ENCODE measurements at regions not wholly inside any gene's neighbourhood (a gene's known extent, or its start where the extent isn't known, plus 50 kb on each side); places are given as distances from the start of the nearest gene placed in this dataset.

GRCh38 chr6:19988555-19988954 is 151.4 kb downstream of the ID4 start:
- no peak overlapping the region for H3K4me3 Mint-ChIP-seq
- DNase-seq (no peak), ATAC-seq (ENCODE audit: low read depth in 2 of 2) (no peak)
- H3K9me3 Mint-ChIP-seq: peaks cover 0 to 2% (median 0%) of the 10 kb centered on the region in 7 donors
- H3K27me3 Mint-ChIP-seq: peaks cover 0 to 22% (median 5%) of the 10 kb centered on the region in 3 donors
- H3K4me1 Mint-ChIP-seq: no peaks in the 10 kb centered on the region
- no peak overlapping the region for H3K27ac Mint-ChIP-seq
- no peaks in the 10 kb centered on the region for H3K36me3 Mint-ChIP-seq

GRCh38 chr6:19991176-19991575 is 154.0 kb downstream of the ID4 start:
- Mint-ChIP-seq H3K27me3 (peaks cover 0 to 23% (median 5%) of the 10 kb centered on the region in 3 donors), H3K36me3 (no peaks in the 10 kb centered on the region), H3K9me3 (peaks cover 0 to 4% (median 0%) of the 10 kb centered on the region in 7 donors), H3K4me1 (no peaks in the 10 kb centered on the region), H3K27ac (no peak overlapping the region), H3K4me3 (no peak overlapping the region)
- no peak for DNase-seq
- no peak for ATAC-seq (ENCODE audit: low read depth in 2 of 2)

GRCh38 chr6:19994909-19995308 is 157.7 kb downstream of the ID4 start:
- no peaks in the 10 kb centered on the region for H3K36me3 Mint-ChIP-seq
- no peak overlapping the region for H3K27ac Mint-ChIP-seq
- ATAC-seq (ENCODE audit: low read depth in 2 of 2) (no peak), DNase-seq (no peak)
- peaks cover under 1 to 11% (median 4%) of the 10 kb centered on the region in 7 donors for H3K9me3 Mint-ChIP-seq
- no peaks in the 10 kb centered on the region for H3K4me1 Mint-ChIP-seq
- H3K4me3 Mint-ChIP-seq: peak overlapping the region in 1 of 8 donors; percentile 1
- peaks cover 0 to 17% (median 0%) of the 10 kb centered on the region in 3 donors for H3K27me3 Mint-ChIP-seq

- no peak for ATAC-seq (ENCODE audit: low read depth in 2 of 2)
- H3K4me1 Mint-ChIP-seq: no peaks in the 10 kb centered on the region
- H3K27me3 Mint-ChIP-seq: peaks cover 0 to 17% (median 0%) of the 10 kb centered on the region in 3 donors
- no peaks in the 10 kb centered on the region for H3K36me3 Mint-ChIP-seq
- H3K4me3 Mint-ChIP-seq: peak overlapping the region in 1 of 8 donors; percentile 74
- H3K9me3 Mint-ChIP-seq: peaks cover 2 to 13% (median 5%) of the 10 kb centered on the region in 7 donors
- H3K27ac Mint-ChIP-seq: no peak overlapping the region
- no peak for DNase-seq
These were observed 158.5 kb downstream of the ID4 start for GRCh38 chr6:19995575-19996257.

- Mint-ChIP-seq H3K4me3 (no peak overlapping the region), H3K27ac (no peak overlapping the region), H3K36me3 (no peaks in the 10 kb centered on the region), H3K9me3 (peaks cover 2 to 13% (median 5%) of the 10 kb centered on the region in 7 donors), H3K4me1 (no peaks in the 10 kb centered on the region), H3K27me3 (peaks cover 0 to 14% (median 0%) of the 10 kb centered on the region in 3 donors)
- DNase-seq (no peak), ATAC-seq (ENCODE audit: low read depth in 2 of 2) (no peak)
These were observed 159.9 kb downstream of the ID4 start for GRCh38 chr6:19997104-19997503.

GRCh38 chr6:19998541-19998940 is 161.4 kb downstream of the ID4 start:
- no peak for DNase-seq
- H3K27ac Mint-ChIP-seq: peak overlapping the region in 1 of 6 donors; percentile 30
- peaks cover 2 to 13% (median 5%) of the 10 kb centered on the region in 7 donors for H3K9me3 Mint-ChIP-seq
- H3K4me1 Mint-ChIP-seq: no peaks in the 10 kb centered on the region
- H3K4me3 Mint-ChIP-seq: no peak overlapping the region
- ATAC-seq (ENCODE audit: low read depth in 2 of 2): no peak
- peaks cover 0 to 10% (median 0%) of the 10 kb centered on the region in 3 donors for H3K27me3 Mint-ChIP-seq
- no peaks in the 10 kb centered on the region for H3K36me3 Mint-ChIP-seq

- H3K36me3 Mint-ChIP-seq: no peaks in the 10 kb centered on the region
- peak overlapping the region in 2 of 8 donors; percentile 3 to 61 for H3K4me3 Mint-ChIP-seq
- no peaks in the 10 kb centered on the region for H3K4me1 Mint-ChIP-seq
- peaks cover 0 to 10% (median 0%) of the 10 kb centered on the region in 3 donors for H3K27me3 Mint-ChIP-seq
- ATAC-seq (ENCODE audit: low read depth in 2 of 2): no peak
- H3K27ac Mint-ChIP-seq: no peak overlapping the region
- DNase-seq: no peak
- peaks cover 2 to 13% (median 5%) of the 10 kb centered on the region in 7 donors for H3K9me3 Mint-ChIP-seq
These were observed 162.4 kb downstream of the ID4 start for GRCh38 chr6:19999319-20000191.

- DNase-seq (no peak), ATAC-seq (ENCODE audit: low read depth in 2 of 2) (no peak)
- Mint-ChIP-seq H3K27ac (no peak overlapping the region), H3K36me3 (no peaks in the 10 kb centered on the region), H3K4me3 (no peak overlapping the region), H3K4me1 (no peaks in the 10 kb centered on the region), H3K9me3 (peaks cover 0 to 13% (median 5%) of the 10 kb centered on the region in 7 donors), H3K27me3 (peaks cover 0 to 4% (median 0%) of the 10 kb centered on the region in 3 donors)
These were observed 164.1 kb downstream of the ID4 start for GRCh38 chr6:20001286-20001685.

GRCh38 chr6:20006037-20006436 is 168.9 kb downstream of the ID4 start:
- Mint-ChIP-seq H3K27ac (no peak overlapping the region), H3K36me3 (no peaks in the 10 kb centered on the region), H3K4me1 (no peaks in the 10 kb centered on the region), H3K9me3 (no peaks in the 10 kb centered on the region), H3K4me3 (no peak overlapping the region), H3K27me3 (peaks cover 4 to 10% (median 7%) of the 10 kb centered on the region in 3 donors)
- ATAC-seq (ENCODE audit: low read depth in 2 of 2): no peak
- DNase-seq: no peak

- Mint-ChIP-seq H3K36me3 (no peaks in the 10 kb centered on the region), H3K9me3 (peaks cover 0 to 2% (median 0%) of the 10 kb centered on the region in 7 donors), H3K27me3 (peaks cover 4 to 10% (median 9%) of the 10 kb centered on the region in 3 donors), H3K4me1 (no peaks in the 10 kb centered on the region), H3K27ac (no peak overlapping the region), H3K4me3 (no peak overlapping the region)
- no peak for ATAC-seq (ENCODE audit: low read depth in 2 of 2)
- DNase-seq: no peak
These were observed 171.0 kb downstream of the ID4 start for GRCh38 chr6:20008131-20008530.

GRCh38 chr6:20013066-20013861 is 176.1 kb downstream of the ID4 start:
- ATAC-seq (ENCODE audit: low read depth in 2 of 2): no peak
- no peaks in the 10 kb centered on the region for H3K36me3 Mint-ChIP-seq
- H3K9me3 Mint-ChIP-seq: peaks cover 0 to 6% (median 0%) of the 10 kb centered on the region in 7 donors
- H3K27me3 Mint-ChIP-seq: peaks cover 15 to 23% (median 16%) of the 10 kb centered on the region in 3 donors
- H3K27ac Mint-ChIP-seq: no peak overlapping the region
- H3K4me1 Mint-ChIP-seq: no peaks in the 10 kb centered on the region
- no peak for DNase-seq
- no peak overlapping the region for H3K4me3 Mint-ChIP-seq

GRCh38 chr6:20014508-20014907 is 177.3 kb downstream of the ID4 start:
- Mint-ChIP-seq H3K9me3 (peaks cover 0 to 8% (median 0%) of the 10 kb centered on the region in 7 donors), H3K4me3 (no peak overlapping the region), H3K27me3 (peaks cover 12 to 30% (median 20%) of the 10 kb centered on the region in 3 donors), H3K4me1 (no peaks in the 10 kb centered on the region), H3K36me3 (no peaks in the 10 kb centered on the region), H3K27ac (no peak overlapping the region)
- ATAC-seq (ENCODE audit: low read depth in 2 of 2): no peak
- DNase-seq: no peak

- H3K4me1 Mint-ChIP-seq: peaks cover 6 to 18% (median 11%) of the 10 kb centered on the region in 3 donors
- ATAC-seq (ENCODE audit: low read depth in 2 of 2) (no peak), DNase-seq (no peak)
- H3K4me3 Mint-ChIP-seq: no peak overlapping the region
- H3K27ac Mint-ChIP-seq: peak overlapping the region in 1 of 6 donors; percentile 29
- peaks cover 23 to 25% (median 24%) of the 10 kb centered on the region in 3 donors for H3K27me3 Mint-ChIP-seq
- H3K9me3 Mint-ChIP-seq: peaks cover 0 to 10% (median 5%) of the 10 kb centered on the region in 7 donors
- peaks cover 0 to 1% of the 10 kb centered on the region in 2 donors for H3K36me3 Mint-ChIP-seq
These were observed 183.4 kb downstream of the ID4 start for GRCh38 chr6:20020526-20020925.

Measured in naive B cell (primary cell).